Tibial nerve (tissue), 4 donors: ENCODE measurements at regions not wholly inside any gene's neighbourhood (a gene's known extent, or its start where the extent isn't known, plus 50 kb on each side); places are given as distances from the start of the nearest gene placed in this dataset.
"Not testable (repeated sequence)": the region's sequence is repeated elsewhere in the genome, so short reads cannot be mapped to it uniquely, and the experiment has no call there.

Source experiments
- DNase-seq, 2 donors: peaks; one replicate each; pipeline ENCODE4 v3.0.0-alpha.2; 2019; ENCODE audit warnings: low spot score in 2 of 2
- H3K27ac ChIP-seq, 4 donors: fragments of 200-600 bp; sonication (generic) in 3 of 4; one replicate each; pipeline ENCODE4 v1.5.1; 2017 to 2019; ENCODE audit warnings: mild to moderate bottlenecking in 1 of 4
- H3K27me3 ChIP-seq, 2 donors: fragments of 200-600 bp; sonication (generic) in 1 of 2; one replicate each; pipeline versions ENCODE4 v1.5.1 to v1.6.0; 2017 to 2019
- H3K36me3 ChIP-seq, 3 donors: fragments of 200-600 bp; sonication (generic); one replicate each; pipeline ENCODE4 v1.5.1; 2018 to 2019
- H3K4me1 ChIP-seq, 4 donors: fragments of 200-600 bp; sonication (generic) in 3 of 4; one replicate each; pipeline ENCODE4 v1.5.1; 2017 to 2019
- H3K4me3 ChIP-seq, 4 donors: fragments of 200-600 bp; sonication (generic) in 3 of 4; one replicate each; pipeline ENCODE4 v1.5.1; 2017 to 2019; ENCODE audit warnings: mild to moderate bottlenecking in 1 of 4, moderate library complexity in 1 of 4
- H3K9me3 ChIP-seq, 4 donors: fragments of 200-600 bp; sonication (generic) in 3 of 4; one replicate each; pipeline ENCODE4 v1.5.1; 2017 to 2019
- CTCF ChIP-seq, 5 experiments: fragments of 200-600 bp in 3 of 5; fragments of 450-650 bp in 2 of 5; sonication (generic) in 3 of 5; IDR thresholded peaks; one replicate each; pipeline ENCODE4 v1.5.1; 2016 to 2019; ENCODE audit warnings: antibody characterized with exemption in 5 of 5, mild to moderate bottlenecking in 3 of 5, moderate library complexity in 2 of 5
- EP300 ChIP-seq, 2 donors: sonication (generic); formaldehyde crosslinking; IDR thresholded peaks; one replicate each; pipeline ENCODE4 v1.6.1; 2017; ENCODE audit warnings: antibody characterized with exemption in 2 of 2, mild to moderate bottlenecking in 1 of 2
- POLR2A ChIP-seq, 2 donors: fragments of 450-650 bp; IDR thresholded peaks; one replicate each; pipeline ENCODE4 v1.6.1; 2017; ENCODE audit warnings: antibody characterized with exemption in 2 of 2, mild to moderate bottlenecking in 2 of 2, moderate library complexity in 2 of 2
- WGBS, 2 donors: methylation state at CpG; one replicate each; pipeline ENCODE4 v1.1.5; 2018; 5-methylcytosine and 5-hydroxymethylcytosine counted together

- 50 to 52% methylated on average over 3 of the region's 3 CpGs for WGBS, 2 donors
- Histone ChIP-seq H3K4me3 (no peak overlapping the region), H3K36me3 (no peaks in the 10 kb centered on the region), H3K27ac (no peak overlapping the region), H3K9me3 (no peaks in the 10 kb centered on the region), H3K27me3 (no peaks in the 10 kb centered on the region), H3K4me1 (no peaks in the 10 kb centered on the region)
- no peak for DNase-seq
- no peak for TF ChIP-seq POLR2A (IDR thresholded peaks at IDR 0.05)
- no peak for TF ChIP-seq CTCF (IDR thresholded peaks at IDR 0.05)
- no peak for TF ChIP-seq EP300 (IDR thresholded peaks at IDR 0.05)
Measured at GRCh38 chr6:82118150-82118562, 129.4 kb downstream of the IBTK start.

- H3K27ac ChIP-seq: no peak overlapping the region
- H3K27me3 ChIP-seq: no peaks in the 10 kb centered on the region
- H3K36me3 ChIP-seq: no peaks in the 10 kb centered on the region
- WGBS, 2 donors: 91 to 99% methylated on average over 3 of the region's 3 CpGs
- no peak for TF ChIP-seq CTCF (IDR thresholded peaks at IDR 0.05)
- TF ChIP-seq EP300 (IDR thresholded peaks at IDR 0.05): no peak
- TF ChIP-seq POLR2A (IDR thresholded peaks at IDR 0.05): no peak
- no peaks in the 10 kb centered on the region for H3K4me1 ChIP-seq
- peaks cover 0 to 10% (median 0%) of the 10 kb centered on the region in 4 donors for H3K9me3 ChIP-seq
- no peak overlapping the region for H3K4me3 ChIP-seq
- no peak for DNase-seq
Measured at GRCh38 chr6:82114748-82115147, 132.8 kb downstream of the IBTK start.

GRCh38 chr6:82113231-82113630, 134.3 kb downstream of the IBTK start:
- DNase-seq: no peak
- no peak overlapping the region for H3K4me3 ChIP-seq
- peaks cover 0 to 20% (median 0%) of the 10 kb centered on the region in 4 donors for H3K9me3 ChIP-seq
- no peak for TF ChIP-seq POLR2A (IDR thresholded peaks at IDR 0.05)
- TF ChIP-seq CTCF (IDR thresholded peaks at IDR 0.05): no peak
- no peak for TF ChIP-seq EP300 (IDR thresholded peaks at IDR 0.05)
- no peaks in the 10 kb centered on the region for H3K36me3 ChIP-seq
- 70 to 75% methylated on average over 3 of the region's 3 CpGs for WGBS, 2 donors
- no peaks in the 10 kb centered on the region for H3K27me3 ChIP-seq
- no peak overlapping the region for H3K27ac ChIP-seq
- no peaks in the 10 kb centered on the region for H3K4me1 ChIP-seq

- Histone ChIP-seq H3K9me3 (peaks cover 0 to 20% (median 0%) of the 10 kb centered on the region in 4 donors), H3K27me3 (no peaks in the 10 kb centered on the region), H3K4me1 (no peaks in the 10 kb centered on the region), H3K4me3 (no peak overlapping the region), H3K36me3 (no peaks in the 10 kb centered on the region), H3K27ac (no peak overlapping the region)
- DNase-seq: no peak
- no peak for TF ChIP-seq CTCF (IDR thresholded peaks at IDR 0.05)
- no peak for TF ChIP-seq EP300 (IDR thresholded peaks at IDR 0.05)
- TF ChIP-seq POLR2A (IDR thresholded peaks at IDR 0.05): no peak
Measured at GRCh38 chr6:82111818-82112217, 135.7 kb downstream of the IBTK start.

GRCh38 chr6:82111114-82111513, 136.4 kb downstream of the IBTK start:
- H3K4me3 ChIP-seq: no peak overlapping the region
- peaks cover 0 to 20% (median 0%) of the 10 kb centered on the region in 4 donors for H3K9me3 ChIP-seq
- TF ChIP-seq EP300 (IDR thresholded peaks at IDR 0.05) (no peak), CTCF (IDR thresholded peaks at IDR 0.05) (no peak), POLR2A (IDR thresholded peaks at IDR 0.05) (no peak)
- H3K27ac ChIP-seq: no peak overlapping the region
- DNase-seq: no peak
- no peaks in the 10 kb centered on the region for H3K36me3 ChIP-seq
- no peaks in the 10 kb centered on the region for H3K4me1 ChIP-seq
- no peaks in the 10 kb centered on the region for H3K27me3 ChIP-seq

- not testable (repeated sequence) for H3K9me3 ChIP-seq, H3K4me3 ChIP-seq, DNase-seq, H3K36me3 ChIP-seq, H3K27ac ChIP-seq, H3K4me1 ChIP-seq, H3K27me3 ChIP-seq
- WGBS, 2 donors: 90 to 92% methylated on average over 3 of the region's 3 CpGs
Measured at GRCh38 chr6:82103171-82103570, 144.4 kb downstream of the IBTK start.

- not testable (repeated sequence) for DNase-seq
- 76 to 84% methylated on average over 23 of the region's 23 CpGs for WGBS, 2 donors
Measured at GRCh38 chr6:82101374-82102114, 146.0 kb downstream of the IBTK start.

GRCh38 chr6:82100763-82101162, 146.8 kb downstream of the IBTK start:
- 98 to 100% methylated on average over 1 of the region's 1 CpG for WGBS, 2 donors

More at GRCh38 chr6:82101374-82102114, 146.0 kb downstream of the IBTK start:
- not testable (repeated sequence) for H3K4me1 ChIP-seq, H3K4me3 ChIP-seq, H3K9me3 ChIP-seq, H3K27ac ChIP-seq, H3K36me3 ChIP-seq, H3K27me3 ChIP-seq

More at GRCh38 chr6:82100763-82101162, 146.8 kb downstream of the IBTK start:
- H3K9me3 ChIP-seq, DNase-seq, H3K4me3 ChIP-seq, H3K27ac ChIP-seq, H3K4me1 ChIP-seq, H3K27me3 ChIP-seq, H3K36me3 ChIP-seq: not testable (repeated sequence)
